ENCODE measurements at regions not wholly inside any gene's neighbourhood (a gene's known extent, or its start where the extent isn't known, plus 50 kb on each side); places are given as distances from the start of the nearest gene placed in this dataset.
"Not testable (repeated sequence)": the region's sequence is repeated elsewhere in the genome, so short reads cannot be mapped to it uniquely, and the experiment has no call there.

GRCh38 chr2:87295135-87295534 lies 273.5 kb upstream of the PLGLB1 start:
- H3K4me3 ChIP-seq (replicated peaks in 1 of 3; ENCODE audit: insufficient read depth in 1 of 3, low read depth in 2 of 3, low read length in 3 of 3); H3K79me2 ChIP-seq (ENCODE audit: insufficient read depth, low read length); H3K4me2 ChIP-seq (ENCODE audit: low read depth, low read length); intact Hi-C loops (cut with micrococcal nuclease; ENCODE audit: unreplicated experiment); DNase-seq (ENCODE audit: low spot score); H3K36me3 ChIP-seq (replicated peaks in 1 of 2; ENCODE audit: control insufficient read depth in 1 of 2, insufficient read depth in 2 of 2, low read length in 2 of 2); H3K27me3 ChIP-seq (ENCODE audit: control insufficient read depth in 1 of 2, insufficient read depth in 2 of 2, low read length in 2 of 2); H2AFZ ChIP-seq (ENCODE audit: low read length); in situ Hi-C loops (cut with HindIII; ENCODE audit: extremely low pct_ligation_motif_present, low pct_unique_long_range_greater_than_20kb); H3K9me3 ChIP-seq (ENCODE audit: low read length); H3K9ac ChIP-seq (ENCODE audit: insufficient read depth, low read depth, low read length); H4K20me1 ChIP-seq (ENCODE audit: insufficient read depth, low read length); BruUV-seq (replicated peaks); FAIRE-seq; ATAC-seq; H3K27ac ChIP-seq (ENCODE audit: extremely low read length, insufficient read depth, low read length); POLR2A ChIA-PET; CTCF ChIA-PET (ENCODE audit: low intra/inter-chr PET ratio, low total read pairs); H3K4me1 ChIP-seq (ENCODE audit: insufficient read depth, low read length): not testable (repeated sequence)
- 47% methylated on average over 4 of the region's 6 CpGs for WGBS (ENCODE audit: low lambda C conversion rate)

- DNase-seq (ENCODE audit: low spot score); H3K4me3 ChIP-seq (replicated peaks in 1 of 3; ENCODE audit: insufficient read depth in 1 of 3, low read depth in 2 of 3, low read length in 3 of 3); H3K27me3 ChIP-seq (ENCODE audit: control insufficient read depth in 1 of 2, insufficient read depth in 2 of 2, low read length in 2 of 2); H2AFZ ChIP-seq (ENCODE audit: low read length); H3K9me3 ChIP-seq (ENCODE audit: low read length); FAIRE-seq; H3K36me3 ChIP-seq (replicated peaks in 1 of 2; ENCODE audit: control insufficient read depth in 1 of 2, insufficient read depth in 2 of 2, low read length in 2 of 2); H3K4me2 ChIP-seq (ENCODE audit: low read depth, low read length); ATAC-seq; H4K20me1 ChIP-seq (ENCODE audit: insufficient read depth, low read length); H3K79me2 ChIP-seq (ENCODE audit: insufficient read depth, low read length); H3K4me1 ChIP-seq (ENCODE audit: insufficient read depth, low read length); in situ Hi-C loops (cut with HindIII; ENCODE audit: extremely low pct_ligation_motif_present, low pct_unique_long_range_greater_than_20kb); POLR2A ChIA-PET; intact Hi-C loops (cut with micrococcal nuclease; ENCODE audit: unreplicated experiment); H3K9ac ChIP-seq (ENCODE audit: insufficient read depth, low read depth, low read length); H3K27ac ChIP-seq (ENCODE audit: extremely low read length, insufficient read depth, low read length); BruUV-seq (replicated peaks); CTCF ChIA-PET (ENCODE audit: low intra/inter-chr PET ratio, low total read pairs): not testable (repeated sequence)
- WGBS (ENCODE audit: low lambda C conversion rate) = 55% methylated on average over 6 of the region's 6 CpGs
These were observed 279.7 kb upstream of the PLGLB1 start for GRCh38 chr2:87301349-87301748.

GRCh38 chr2:87301871-87302270 lies 280.2 kb upstream of the PLGLB1 start:
- H4K20me1 ChIP-seq (ENCODE audit: insufficient read depth, low read length); BruUV-seq (replicated peaks); H3K27me3 ChIP-seq (ENCODE audit: control insufficient read depth in 1 of 2, insufficient read depth in 2 of 2, low read length in 2 of 2); POLR2A ChIA-PET; H3K4me2 ChIP-seq (ENCODE audit: low read depth, low read length); intact Hi-C loops (cut with micrococcal nuclease; ENCODE audit: unreplicated experiment); DNase-seq (ENCODE audit: low spot score); H2AFZ ChIP-seq (ENCODE audit: low read length); H3K79me2 ChIP-seq (ENCODE audit: insufficient read depth, low read length); H3K36me3 ChIP-seq (replicated peaks in 1 of 2; ENCODE audit: control insufficient read depth in 1 of 2, insufficient read depth in 2 of 2, low read length in 2 of 2); H3K9ac ChIP-seq (ENCODE audit: insufficient read depth, low read depth, low read length); CTCF ChIA-PET (ENCODE audit: low intra/inter-chr PET ratio, low total read pairs); H3K4me3 ChIP-seq (replicated peaks in 1 of 3; ENCODE audit: insufficient read depth in 1 of 3, low read depth in 2 of 3, low read length in 3 of 3); H3K4me1 ChIP-seq (ENCODE audit: insufficient read depth, low read length); H3K9me3 ChIP-seq (ENCODE audit: low read length); in situ Hi-C loops (cut with HindIII; ENCODE audit: extremely low pct_ligation_motif_present, low pct_unique_long_range_greater_than_20kb); H3K27ac ChIP-seq (ENCODE audit: extremely low read length, insufficient read depth, low read length): not testable (repeated sequence)
- FAIRE-seq (peak; percentile 87), ATAC-seq (peak; percentile 72)
- WGBS (ENCODE audit: low lambda C conversion rate) = 0% methylated on average over 2 of the region's 2 CpGs

- in situ Hi-C loops (cut with HindIII; ENCODE audit: extremely low pct_ligation_motif_present, low pct_unique_long_range_greater_than_20kb); H3K4me3 ChIP-seq (replicated peaks in 1 of 3; ENCODE audit: insufficient read depth in 1 of 3, low read depth in 2 of 3, low read length in 3 of 3); CTCF ChIA-PET (ENCODE audit: low intra/inter-chr PET ratio, low total read pairs); intact Hi-C loops (cut with micrococcal nuclease; ENCODE audit: unreplicated experiment); POLR2A ChIA-PET; H3K79me2 ChIP-seq (ENCODE audit: insufficient read depth, low read length); DNase-seq (ENCODE audit: low spot score); H3K27ac ChIP-seq (ENCODE audit: extremely low read length, insufficient read depth, low read length); H3K4me1 ChIP-seq (ENCODE audit: insufficient read depth, low read length); H3K36me3 ChIP-seq (replicated peaks in 1 of 2; ENCODE audit: control insufficient read depth in 1 of 2, insufficient read depth in 2 of 2, low read length in 2 of 2); H3K9me3 ChIP-seq (ENCODE audit: low read length); H3K4me2 ChIP-seq (ENCODE audit: low read depth, low read length); FAIRE-seq; H2AFZ ChIP-seq (ENCODE audit: low read length); H4K20me1 ChIP-seq (ENCODE audit: insufficient read depth, low read length); H3K27me3 ChIP-seq (ENCODE audit: control insufficient read depth in 1 of 2, insufficient read depth in 2 of 2, low read length in 2 of 2); H3K9ac ChIP-seq (ENCODE audit: insufficient read depth, low read depth, low read length); ATAC-seq; BruUV-seq (replicated peaks): not testable (repeated sequence)
- WGBS (ENCODE audit: low lambda C conversion rate) = 82% methylated on average over 3 of the region's 7 CpGs
These were observed 287.0 kb upstream of the PLGLB1 start for GRCh38 chr2:87308621-87309020.
